ENCODE measurements at regions not wholly inside any gene's neighbourhood (a gene's known extent, or its start where the extent isn't known, plus 50 kb on each side); places are given as distances from the start of the nearest gene placed in this dataset.

- intact Hi-C loops (cut with DNase I), result no loop called here
- no peak for DNase-seq
- no peaks in the 10 kb centered on the region for H3K4me1 ChIP-seq (ENCODE audit: control insufficient read depth in 2 of 3, insufficient read depth in 2 of 3, low read depth in 1 of 3, low read length in 3 of 3)
- H3K36me3 ChIP-seq (ENCODE audit: control insufficient read depth in 2 of 3, insufficient read depth in 3 of 3, low read length in 3 of 3), result no peaks in the 10 kb centered on the region
- no peak for TF ChIP-seq CTCF (IDR thresholded peaks at IDR 0.05; ENCODE audit: borderline replicate concordance, extremely low read depth, insufficient read depth)
- no peak overlapping the region for H3K27ac ChIP-seq (ENCODE audit: low read depth in 2 of 2, low read length in 2 of 2)
- H3K9me3 ChIP-seq (ENCODE audit: control insufficient read depth in 2 of 3, insufficient read depth in 1 of 3, low read length in 3 of 3), result peaks cover 0 to 2% (median 0%) of the 10 kb centered on the region in 3 donors
- H3K4me3 ChIP-seq (ENCODE audit: low read length in 3 of 3), result no peak overlapping the region
- no peak overlapping the region for H3K9ac ChIP-seq (ENCODE audit: low read length in 3 of 3)
- FAIRE-seq, result no peak
- no peaks in the 10 kb centered on the region for H3K27me3 ChIP-seq (ENCODE audit: control insufficient read depth, insufficient read depth, low read length)
These were observed 314.1 kb downstream of the TCERG1L start for GRCh38 chr10:130997267-130998045.

- H3K27ac ChIP-seq (ENCODE audit: low read depth in 2 of 2, low read length in 2 of 2), result no peak overlapping the region
- TF ChIP-seq CTCF (IDR thresholded peaks at IDR 0.05; ENCODE audit: borderline replicate concordance, extremely low read depth, insufficient read depth), result no peak
- H3K4me1 ChIP-seq (ENCODE audit: control insufficient read depth in 2 of 3, insufficient read depth in 2 of 3, low read depth in 1 of 3, low read length in 3 of 3), result no peaks in the 10 kb centered on the region
- FAIRE-seq (no peak), DNase-seq (no peak)
- intact Hi-C loops (cut with DNase I), result no loop called here
- H3K9ac ChIP-seq (ENCODE audit: low read length in 3 of 3), result no peak overlapping the region
- H3K36me3 ChIP-seq (ENCODE audit: control insufficient read depth in 2 of 3, insufficient read depth in 3 of 3, low read length in 3 of 3), result no peaks in the 10 kb centered on the region
- H3K4me3 ChIP-seq (ENCODE audit: low read length in 3 of 3), result no peak overlapping the region
- H3K9me3 ChIP-seq (ENCODE audit: control insufficient read depth in 2 of 3, insufficient read depth in 1 of 3, low read length in 3 of 3), result peaks cover 0 to 2% (median 0%) of the 10 kb centered on the region in 3 donors
- H3K27me3 ChIP-seq (ENCODE audit: control insufficient read depth, insufficient read depth, low read length), result no peaks in the 10 kb centered on the region
These were observed 313.5 kb downstream of the TCERG1L start for GRCh38 chr10:130998046-130998435.

- intact Hi-C loops (cut with DNase I), result no loop called here
- TF ChIP-seq CTCF (IDR thresholded peaks at IDR 0.05; ENCODE audit: borderline replicate concordance, extremely low read depth, insufficient read depth), result no peak
- no peak for FAIRE-seq
These were observed 312.9 kb downstream of the TCERG1L start for GRCh38 chr10:130998642-130999041.

More at GRCh38 chr10:130998642-130999041, 312.9 kb downstream of the TCERG1L start:
- Histone ChIP-seq H3K4me3 (ENCODE audit: low read length in 3 of 3) (no peak overlapping the region), H3K27ac (ENCODE audit: low read depth in 2 of 2, low read length in 2 of 2) (no peak overlapping the region), H3K36me3 (ENCODE audit: control insufficient read depth in 2 of 3, insufficient read depth in 3 of 3, low read length in 3 of 3) (no peaks in the 10 kb centered on the region), H3K9ac (ENCODE audit: low read length in 3 of 3) (no peak overlapping the region), H3K4me1 (ENCODE audit: control insufficient read depth in 2 of 3, insufficient read depth in 2 of 3, low read depth in 1 of 3, low read length in 3 of 3) (no peaks in the 10 kb centered on the region), H3K9me3 (ENCODE audit: control insufficient read depth in 2 of 3, insufficient read depth in 1 of 3, low read length in 3 of 3) (peaks cover 0 to 2% (median 0%) of the 10 kb centered on the region in 3 donors), H3K27me3 (ENCODE audit: control insufficient read depth, insufficient read depth, low read length) (no peaks in the 10 kb centered on the region)
- no peak for DNase-seq
